Subcutaneous abdominal adipose tissue (tissue), 5 donors: ENCODE measurements at regions not wholly inside any gene's neighbourhood (a gene's known extent, or its start where the extent isn't known, plus 50 kb on each side); places are given as distances from the start of the nearest gene placed in this dataset.
"Not testable (repeated sequence)": the region's sequence is repeated elsewhere in the genome, so short reads cannot be mapped to it uniquely, and the experiment has no call there.

ENCODE experiments used
- H3K27ac ChIP-seq: one replicate; pipeline ENCODE4 v1.7.0; 2013; ENCODE audit warnings: low read depth, mild to moderate bottlenecking, inconsistent platforms, low read length, moderate library complexity
- H3K27me3 ChIP-seq, 5 donors: one replicate each; pipeline ENCODE4 v1.7.0; 2013; ENCODE audit warnings: low read length in 5 of 5, inconsistent platforms in 1 of 5; ENCODE audit not compliant: control insufficient read depth in 5 of 5, insufficient read depth in 4 of 5
- H3K36me3 ChIP-seq, 5 donors: one replicate each; pipeline ENCODE4 v1.7.0; 2013; ENCODE audit warnings: low read length in 5 of 5; ENCODE audit not compliant: control insufficient read depth in 5 of 5, insufficient read depth in 5 of 5
- H3K4me1 ChIP-seq, 5 donors: one replicate each; pipeline ENCODE4 v1.7.0; 2013; ENCODE audit warnings: low read length in 5 of 5, mild to moderate bottlenecking in 3 of 5, moderate library complexity in 1 of 5; ENCODE audit not compliant: control insufficient read depth in 5 of 5, insufficient read depth in 5 of 5
- H3K4me3 ChIP-seq, 5 donors: one replicate each; pipeline ENCODE4 v1.7.0; 2013; ENCODE audit warnings: low read length in 5 of 5, low read depth in 1 of 5
- H3K9ac ChIP-seq, 5 donors: one replicate each; pipeline ENCODE4 v1.7.0; 2013; ENCODE audit warnings: low read length in 5 of 5, mild to moderate bottlenecking in 4 of 5, moderate library complexity in 3 of 5
- H3K9me3 ChIP-seq, 5 donors: one replicate each; pipeline ENCODE4 v1.7.0; 2013; ENCODE audit warnings: low read length in 5 of 5; ENCODE audit not compliant: control insufficient read depth in 5 of 5
- donor health status: healthy.
- donor health status: healthy.
- donor health status: healthy.
- donor health status: healthy.
- donor health status: healthy.

GRCh38 chr5:78715351-78715750 is 66.8 kb upstream of the LHFPL2 start:
- not testable (repeated sequence) for H3K4me1 ChIP-seq, H3K27me3 ChIP-seq, H3K9ac ChIP-seq, H3K4me3 ChIP-seq, H3K9me3 ChIP-seq, H3K36me3 ChIP-seq, H3K27ac ChIP-seq

- not testable (repeated sequence) for H3K4me1 ChIP-seq, H3K36me3 ChIP-seq, H3K27ac ChIP-seq, H3K27me3 ChIP-seq, H3K9me3 ChIP-seq, H3K9ac ChIP-seq, H3K4me3 ChIP-seq
Observed at GRCh38 chr5:78711670-78712069, 63.1 kb upstream of the LHFPL2 start.

GRCh38 chr5:78709729-78710430 is 61.3 kb upstream of the LHFPL2 start:
- H3K27ac ChIP-seq, H3K9me3 ChIP-seq, H3K27me3 ChIP-seq, H3K36me3 ChIP-seq, H3K4me1 ChIP-seq, H3K4me3 ChIP-seq, H3K9ac ChIP-seq: not testable (repeated sequence)

GRCh38 chr5:78706825-78707224 is 58.3 kb upstream of the LHFPL2 start:
- Histone ChIP-seq H3K4me3 (no peak overlapping the region), H3K9ac (no peak overlapping the region), H3K9me3 (no peaks in the 10 kb centered on the region), H3K36me3 (no peaks in the 10 kb centered on the region), H3K27ac (no peak overlapping the region), H3K27me3 (no peaks in the 10 kb centered on the region), H3K4me1 (peaks cover 0 to 5% (median under 1%) of the 10 kb centered on the region in 5 donors)

- Histone ChIP-seq H3K9ac (no peak overlapping the region), H3K27me3 (no peaks in the 10 kb centered on the region), H3K4me3 (no peak overlapping the region), H3K9me3 (no peaks in the 10 kb centered on the region), H3K4me1 (peaks cover 0 to 9% (median 4%) of the 10 kb centered on the region in 5 donors), H3K27ac (no peak overlapping the region), H3K36me3 (no peaks in the 10 kb centered on the region)
Observed at GRCh38 chr5:78706381-78706780, 57.8 kb upstream of the LHFPL2 start.

GRCh38 chr5:78705826-78706225 is 57.3 kb upstream of the LHFPL2 start:
- Histone ChIP-seq H3K27ac (no peak overlapping the region), H3K9me3 (no peaks in the 10 kb centered on the region), H3K9ac (no peak overlapping the region), H3K27me3 (no peaks in the 10 kb centered on the region), H3K4me1 (peaks cover 0 to 9% (median 4%) of the 10 kb centered on the region in 5 donors), H3K4me3 (no peak overlapping the region), H3K36me3 (no peaks in the 10 kb centered on the region)

- Histone ChIP-seq H3K9ac (no peak overlapping the region), H3K27ac (peak overlapping the region; percentile 59), H3K36me3 (no peaks in the 10 kb centered on the region), H3K27me3 (no peaks in the 10 kb centered on the region), H3K4me1 (peaks cover 3 to 22% (median 15%) of the 10 kb centered on the region in 5 donors), H3K4me3 (no peak overlapping the region), H3K9me3 (no peaks in the 10 kb centered on the region)
Observed at GRCh38 chr5:78701795-78702410, 53.3 kb upstream of the LHFPL2 start.

- H3K4me1 ChIP-seq = peaks cover 3 to 20% (median 15%) of the 10 kb centered on the region in 5 donors
- no peak overlapping the region for H3K27ac ChIP-seq
- H3K9ac ChIP-seq = no peak overlapping the region
- no peaks in the 10 kb centered on the region for H3K36me3 ChIP-seq
- no peaks in the 10 kb centered on the region for H3K9me3 ChIP-seq
- no peaks in the 10 kb centered on the region for H3K27me3 ChIP-seq
- no peak overlapping the region for H3K4me3 ChIP-seq
Observed at GRCh38 chr5:78699552-78700153, 51.1 kb upstream of the LHFPL2 start.

GRCh38 chr5:78698191-78698791 is 49.7 kb upstream of the LHFPL2 start:
- Histone ChIP-seq H3K9ac (peak overlapping the region in 1 of 5 donors; percentile 32), H3K27me3 (no peaks in the 10 kb centered on the region), H3K36me3 (no peaks in the 10 kb centered on the region), H3K9me3 (peaks cover 0 to 2% (median 0%) of the 10 kb centered on the region in 5 donors), H3K4me3 (no peak overlapping the region), H3K4me1 (peaks cover 3 to 20% (median 15%) of the 10 kb centered on the region in 5 donors), H3K27ac (peak overlapping the region; percentile 67)
